NT2/D1 (cell line): ENCODE measurements at regions not wholly inside any gene's neighbourhood (a gene's known extent, or its start where the extent isn't known, plus 50 kb on each side); places are given as distances from the start of the nearest gene placed in this dataset.

Source experiments
- SUZ12 ChIP-seq: IDR thresholded peaks from 2 replicates; pipeline ENCODE4 v1.6.1; 2011; ENCODE audit not compliant: insufficient read length, insufficient read depth; ENCODE audit errors: extremely low read depth
- ZNF274 ChIP-seq: IDR thresholded peaks from 2 replicates; pipeline ENCODE4 v1.6.1; 2011; ENCODE audit warnings: mild to moderate bottlenecking, low read depth, low read length

- TF ChIP-seq ZNF274 (no peak), SUZ12 (no peak)
These were observed 732.1 kb upstream of the POT1 start for GRCh38 chr7:125661677-125662076.
